ENCODE measurements at regions not wholly inside any gene's neighbourhood (a gene's known extent, or its start where the extent isn't known, plus 50 kb on each side); places are given as distances from the start of the nearest gene placed in this dataset.

- H3K9me1 ChIP-seq (ENCODE audit: control insufficient read depth, insufficient read depth, low read length), result no peaks in the 10 kb centered on the region
- no peak overlapping the region for H3K4me2 ChIP-seq (ENCODE audit: insufficient read depth, low read length)
- H2AFZ ChIP-seq (ENCODE audit: low read depth, low read length), result no peak overlapping the region
- H3K79me2 ChIP-seq (ENCODE audit: control insufficient read depth, insufficient read depth, low read length), result no peaks in the 10 kb centered on the region
- intact Hi-C loops (cut with micrococcal nuclease), result no loop called here
- ChIA-PET POLR2A (no interaction called here), CTCF (ENCODE audit: low intra/inter-chr PET ratio) (no interaction called here)
- H3K4me3 ChIP-seq, result no peak overlapping the region
- H3K27ac ChIP-seq (ENCODE audit: extremely low read depth, low read depth, low read length), result no peak overlapping the region
- no peak for FAIRE-seq
- H3K36me3 ChIP-seq (ENCODE audit: control insufficient read depth, insufficient read depth, low read length), result no peaks in the 10 kb centered on the region
- no peak for ATAC-seq
- H3K9ac ChIP-seq (ENCODE audit: insufficient read depth in 1 of 2, low read depth in 2 of 2, low read length in 2 of 2), result no peak overlapping the region
- in situ Hi-C loops (cut with MboI), result no loop called here
- H3K9me3 ChIP-seq (replicated peaks; ENCODE audit: control insufficient read depth, insufficient read depth, low read depth, low read length), result no peaks in the 10 kb centered on the region
- BruUV-seq (replicated peaks), result no TSS peak
- H4K20me1 ChIP-seq (replicated peaks; ENCODE audit: control insufficient read depth, insufficient read depth, low read length), result no peaks in the 10 kb centered on the region
- H3K27me3 ChIP-seq (ENCODE audit: control insufficient read depth in 2 of 2, insufficient read depth in 2 of 2, low read length in 2 of 2), result no peaks in the 10 kb centered on the region
- peak in 1 of 4 experiments; percentile 1 for DNase-seq (ENCODE audit: extremely low read depth in 1 of 4, low spot score in 3 of 4)
- 0% methylated on average over 4 of the region's 4 CpGs for WGBS (ENCODE audit: insufficient coverage, low coverage, missing lambda C conversion rate)
- H3K4me1 ChIP-seq (replicated peaks in 1 of 2; ENCODE audit: control insufficient read depth in 2 of 2, insufficient read depth in 2 of 2, low read length in 2 of 2), result no peaks in the 10 kb centered on the region
- TF ChIP-seq CREB3L1 (IDR thresholded peaks at IDR 0.05; ENCODE audit: borderline replicate concordance, low read depth) (no peak), POLR2H (tag; IDR thresholded peaks at IDR 0.05; ENCODE audit: low read depth) (no peak), CREM (IDR thresholded peaks at IDR 0.05; ENCODE audit: low read depth) (no peak), ZBTB9 (CRISPR knock-in tag; IDR thresholded peaks at IDR 0.05) (no peak), ZNF311 (CRISPR knock-in tag; IDR thresholded peaks at IDR 0.05) (no peak), SIN3A (IDR thresholded peaks at IDR 0.05; ENCODE audit: borderline replicate concordance in 2 of 2, control insufficient read depth in 1 of 2, low read depth in 2 of 2, low read length in 2 of 2) (no peak), FIP1L1 (IDR thresholded peaks at IDR 0.05; ENCODE audit: low read depth, low read length, poor library complexity, severe bottlenecking) (no peak), NR0B1 (IDR thresholded peaks at IDR 0.05; ENCODE audit: partially characterized antibody) (no peak), E2F8 (IDR thresholded peaks at IDR 0.05; ENCODE audit: low read depth, partially characterized antibody) (no peak), ZNF165 (CRISPR knock-in tag; IDR thresholded peaks at IDR 0.05; ENCODE audit: borderline replicate concordance) (no peak)
Observed at GRCh38 chr3:176447369-176447768, 749.9 kb downstream of the TBL1XR1 start.

Measured in K562 (cell line).